HG02938 (cell line): ENCODE measurements at regions not wholly inside any gene's neighbourhood (a gene's known extent, or its start where the extent isn't known, plus 50 kb on each side); places are given as distances from the start of the nearest gene placed in this dataset.

Experiments
- ATAC-seq: cut with Tn5 transposase; IDR thresholded peaks from one replicate; pipeline ENCODE4 v1.9.1; 2021; ENCODE audit warnings: mild to moderate bottlenecking, moderate library complexity; ENCODE audit not compliant: unreplicated experiment

DNA sequence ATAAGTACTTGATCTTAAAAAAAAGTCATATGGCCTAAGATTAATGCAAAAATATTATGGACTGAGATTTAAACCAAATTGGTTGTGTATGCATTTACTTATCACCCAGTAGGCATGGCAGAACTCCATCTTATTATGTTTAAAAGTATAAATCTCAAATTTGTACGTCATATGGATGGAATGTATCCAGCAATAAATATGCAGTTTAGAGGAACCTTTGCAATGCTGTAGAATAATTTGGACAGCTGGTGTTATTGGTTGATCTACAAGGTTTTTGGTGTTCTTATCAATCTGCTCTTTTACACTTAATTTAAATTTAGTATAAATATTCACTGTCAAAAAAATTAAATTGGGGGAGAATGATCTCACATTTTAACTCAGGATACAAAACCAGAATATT, 640.2 kb downstream of the SATB2 start:
- no peak for ATAC-seq

DNA sequence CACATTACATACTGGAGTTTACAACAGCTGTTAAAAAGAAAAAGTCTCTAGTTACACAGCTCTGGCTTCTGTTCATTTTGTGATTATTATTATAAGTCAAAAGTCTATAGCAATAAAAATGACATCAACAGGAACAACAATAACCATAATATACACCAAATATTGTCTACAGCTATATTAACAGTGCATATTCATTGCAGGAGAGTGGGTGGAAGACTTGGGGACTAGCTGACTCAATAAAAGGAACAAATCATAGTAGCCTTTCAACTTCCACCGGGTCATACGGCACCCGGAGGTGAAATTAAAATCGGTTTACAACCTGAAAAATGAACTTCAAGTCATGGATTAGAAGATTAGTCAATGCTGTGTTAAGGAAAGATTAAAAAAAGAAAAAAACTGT, 642.1 kb downstream of the SATB2 start:
- ATAC-seq: no peak

DNA sequence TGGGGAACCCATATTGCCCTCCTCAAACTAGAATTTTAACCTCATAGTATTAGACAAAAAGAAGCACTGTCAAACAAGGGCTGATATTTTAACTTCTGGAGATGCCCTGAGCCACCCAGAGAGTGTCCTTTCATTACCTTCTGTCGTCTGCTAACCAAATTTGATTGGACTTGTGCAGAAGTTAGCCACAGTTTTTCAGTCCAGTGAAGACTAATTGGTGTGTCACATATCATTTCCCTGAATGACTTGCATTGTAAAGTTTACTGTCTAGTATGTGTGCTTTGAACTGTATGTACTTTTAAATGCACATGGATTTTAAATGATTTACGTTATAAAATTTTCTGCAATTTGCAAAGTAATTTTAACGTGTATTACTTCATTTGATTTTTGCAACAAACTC, 646.5 kb downstream of the SATB2 start:
- ATAC-seq: no peak

DNA sequence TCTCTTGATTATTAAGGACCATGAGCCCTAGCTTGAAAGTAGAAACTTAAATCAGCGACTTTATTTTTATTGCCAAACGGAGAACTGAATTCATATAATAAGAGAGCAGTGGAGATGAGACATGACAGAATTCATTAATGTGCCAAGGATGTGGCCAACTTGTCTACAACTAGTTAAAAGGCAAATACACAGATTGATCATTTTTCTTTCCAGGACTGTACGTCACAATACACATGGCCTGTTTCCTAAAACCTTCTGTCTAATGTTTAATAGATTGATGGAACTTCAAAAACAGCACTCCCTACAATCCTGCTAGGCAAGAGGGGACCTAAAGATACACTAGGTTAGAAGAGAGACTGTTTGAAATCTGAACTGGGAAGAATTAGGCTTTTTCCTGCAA, 647.8 kb downstream of the SATB2 start:
- ATAC-seq: no peak

DNA sequence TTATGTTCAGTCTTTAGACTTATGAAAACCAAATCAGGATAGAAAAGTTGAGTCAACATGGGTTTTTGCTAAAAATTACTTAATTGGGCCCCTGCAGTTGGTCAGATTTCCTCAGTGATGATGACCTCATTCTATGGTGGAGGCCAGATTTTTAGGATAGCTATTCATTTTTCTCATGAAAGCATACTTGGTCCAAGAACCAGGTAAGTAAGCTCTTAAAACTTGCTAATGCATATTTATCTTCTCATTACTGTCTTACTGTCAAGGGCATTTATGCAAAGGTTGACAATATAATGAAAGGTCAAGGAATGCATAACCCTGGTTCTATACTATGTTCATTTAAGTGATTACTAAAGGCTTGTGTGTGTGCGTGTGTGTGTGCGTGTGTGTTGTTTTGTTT, 650.6 kb downstream of the SATB2 start:
- ATAC-seq: no peak

DNA sequence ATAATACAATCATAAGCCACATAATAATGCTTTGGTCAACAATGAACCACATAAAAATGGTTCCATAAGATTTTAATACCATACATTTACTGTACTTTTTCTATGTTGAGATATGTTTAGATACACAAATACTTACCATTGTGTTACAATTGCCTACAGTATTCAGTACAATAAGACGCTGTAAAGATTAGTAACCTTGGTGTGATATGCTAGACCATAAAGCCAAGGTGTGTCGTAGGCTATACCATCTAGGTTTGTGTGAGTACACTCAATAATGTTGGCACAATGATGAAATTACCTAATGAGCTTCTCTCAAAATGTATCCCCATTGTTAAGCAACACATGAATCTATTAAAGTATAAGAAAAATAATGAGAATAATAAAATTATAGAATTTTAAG, 662.3 kb downstream of the SATB2 start:
- ATAC-seq: no peak

DNA sequence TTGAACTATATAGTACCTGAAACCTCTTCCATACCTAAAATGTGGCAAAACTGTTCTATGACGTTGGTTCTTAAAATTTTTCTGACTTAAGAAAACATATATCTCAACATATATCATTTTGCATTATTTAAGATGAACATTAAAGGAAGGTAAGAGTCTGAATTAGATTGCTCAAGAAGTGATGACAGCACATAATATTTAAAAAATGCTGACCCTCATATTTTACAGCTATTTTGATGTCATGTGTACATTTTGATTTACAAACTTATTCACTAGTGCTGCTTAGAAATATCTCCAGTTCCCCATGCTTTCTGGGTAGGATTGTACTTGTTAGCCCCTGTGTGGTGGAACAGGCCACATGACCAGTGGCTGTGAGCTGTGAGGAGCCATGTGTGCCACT, 666.1 kb downstream of the SATB2 start:
- no peak for ATAC-seq

DNA sequence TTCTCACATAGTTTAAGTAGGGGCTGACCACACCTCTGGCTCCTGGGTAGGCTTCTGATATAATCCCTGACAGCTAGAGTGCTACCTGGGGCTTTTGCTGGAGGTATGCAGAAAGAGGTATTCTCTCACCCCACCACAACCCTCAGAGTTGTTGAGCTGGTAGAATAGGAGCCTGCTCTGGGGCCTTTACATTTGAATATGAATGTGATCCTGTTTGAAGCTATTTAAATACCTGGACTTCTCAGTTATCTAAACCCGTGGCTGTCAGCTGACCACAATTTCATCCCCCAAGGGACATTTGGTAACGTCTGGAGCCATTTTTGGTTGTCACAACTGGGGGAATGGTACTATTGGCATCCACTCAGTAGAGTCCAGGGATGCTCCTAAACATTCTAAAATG, 669.1 kb downstream of the SATB2 start:
- ATAC-seq: no peak

DNA sequence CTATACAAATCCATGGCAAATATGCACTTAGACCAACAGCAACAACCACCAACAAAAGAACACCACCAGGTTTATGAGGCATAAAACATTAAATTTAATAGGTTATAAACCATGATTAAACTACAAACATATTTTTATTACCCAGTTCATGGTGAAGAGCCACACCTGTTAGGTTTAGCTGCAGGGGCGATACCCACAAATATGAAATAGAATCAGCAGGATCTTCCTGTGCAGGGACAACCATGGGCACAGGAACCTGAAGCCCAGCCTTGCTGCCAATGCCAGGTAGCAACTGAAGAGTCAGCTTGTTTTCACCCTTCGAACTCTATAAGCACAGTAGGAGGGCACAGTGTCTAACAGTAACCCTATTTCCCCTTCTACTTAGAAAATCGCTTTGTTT, 675.0 kb downstream of the SATB2 start:
- ATAC-seq: no peak

DNA sequence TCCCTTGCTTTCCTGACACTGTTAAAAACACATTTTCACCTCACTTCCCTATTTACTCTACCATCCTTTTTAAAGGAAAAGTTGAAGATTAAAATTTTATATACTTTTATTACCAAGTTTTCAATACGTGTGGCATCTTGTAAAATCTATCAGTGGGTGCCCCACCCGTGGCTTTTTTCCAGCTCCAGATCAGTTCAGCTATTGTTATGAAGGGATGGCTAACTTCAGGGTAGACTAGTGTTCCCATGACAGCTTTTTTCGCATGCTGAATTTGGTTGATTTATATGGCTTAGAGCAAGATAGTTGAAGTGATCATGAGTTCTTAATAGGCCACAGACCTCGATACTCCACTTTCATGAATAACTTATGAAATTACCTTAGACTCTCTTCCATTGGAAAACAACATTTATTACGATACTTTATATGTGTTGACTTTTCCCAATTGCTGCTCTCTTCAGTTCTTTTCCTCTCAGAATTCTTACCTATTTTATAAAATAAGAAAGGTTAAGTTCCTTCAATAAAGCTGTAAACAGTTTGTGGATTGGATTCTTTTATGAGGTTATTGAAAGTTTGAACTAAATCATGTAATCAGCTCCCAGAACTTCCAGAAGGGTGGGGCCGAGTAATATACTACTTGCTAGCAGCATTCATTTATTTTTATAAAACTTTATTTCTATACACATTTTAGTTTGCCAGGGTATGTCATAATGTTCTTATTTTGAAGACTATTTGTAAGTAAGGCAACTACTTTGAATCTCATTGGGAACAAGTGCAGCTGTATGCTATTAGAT, 680.9 kb downstream of the SATB2 start:
- ATAC-seq: no peak

DNA sequence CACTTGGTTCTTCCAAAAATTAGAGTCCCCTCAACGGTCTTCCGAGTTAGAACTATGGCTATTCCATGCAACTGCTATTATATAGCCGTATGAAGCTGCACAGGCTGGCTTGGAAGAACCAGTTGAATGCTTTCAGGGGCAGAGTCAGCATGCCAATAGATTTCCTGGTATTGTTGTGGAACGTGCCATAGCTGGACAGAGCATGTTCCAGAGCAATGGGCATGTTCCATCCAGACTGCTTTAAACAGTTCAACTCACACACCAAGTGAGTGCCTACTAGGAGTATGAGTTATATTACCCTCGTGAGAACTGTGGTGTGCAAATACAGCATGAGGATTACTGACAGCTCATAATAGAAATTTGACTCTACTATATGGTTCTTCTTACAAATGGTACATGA, 682.0 kb downstream of the SATB2 start:
- no peak for ATAC-seq

DNA sequence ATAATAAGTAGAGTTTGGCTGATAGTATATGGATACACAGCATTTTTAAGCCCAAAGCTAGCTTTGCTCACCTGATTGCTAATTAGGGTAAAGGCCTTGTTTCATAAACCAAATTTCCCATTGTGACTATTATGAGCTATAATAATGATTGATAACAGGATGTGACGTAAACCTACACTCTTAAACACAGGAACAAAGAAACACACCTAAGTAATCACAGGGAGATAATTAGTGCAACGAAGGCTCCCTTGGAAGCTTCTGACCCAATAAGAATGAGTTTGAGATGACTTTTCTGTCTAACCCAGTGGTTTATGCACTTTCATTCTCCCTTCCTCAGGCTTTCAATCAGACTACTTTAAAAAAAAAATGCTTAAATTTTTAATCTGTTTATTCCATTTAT, 683.2 kb downstream of the SATB2 start:
- no peak for ATAC-seq

DNA sequence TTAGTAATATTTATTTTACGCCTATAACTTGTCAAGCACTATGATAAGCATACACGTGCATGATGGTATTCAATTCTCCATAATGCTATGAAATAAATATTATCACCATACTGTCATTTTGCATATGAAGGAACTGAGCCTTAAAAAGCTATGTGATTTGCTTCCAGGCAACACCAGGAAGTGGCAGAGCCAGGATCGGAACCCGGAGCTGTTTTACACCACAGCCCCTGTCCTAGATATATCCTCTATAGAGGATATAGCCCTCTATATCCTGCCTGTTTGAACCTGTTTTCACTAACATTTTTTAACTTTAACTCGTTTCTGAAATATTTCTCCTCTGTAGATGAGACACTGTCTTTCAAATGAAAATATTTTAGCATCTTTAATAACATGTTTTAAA, 690.0 kb downstream of the SATB2 start:
- no peak for ATAC-seq

DNA sequence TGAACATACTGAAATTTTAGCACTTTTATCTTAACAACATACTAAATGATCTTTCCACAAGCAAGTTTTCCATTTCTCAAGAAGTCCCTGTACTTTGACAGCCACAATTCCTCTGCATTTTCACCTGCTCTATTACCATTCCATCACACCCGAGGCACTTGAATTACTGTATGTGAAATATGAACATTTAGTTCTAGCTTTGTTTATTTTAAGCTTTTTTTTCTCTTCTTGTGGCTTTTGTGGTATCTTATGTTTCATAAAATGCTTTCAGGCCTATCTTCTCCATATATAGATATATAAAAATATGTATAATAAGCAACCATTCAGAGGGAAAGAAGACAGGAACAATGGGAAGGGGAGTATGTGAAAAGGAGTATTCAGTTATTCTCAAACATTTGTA, 693.9 kb downstream of the SATB2 start:
- no peak for ATAC-seq

DNA sequence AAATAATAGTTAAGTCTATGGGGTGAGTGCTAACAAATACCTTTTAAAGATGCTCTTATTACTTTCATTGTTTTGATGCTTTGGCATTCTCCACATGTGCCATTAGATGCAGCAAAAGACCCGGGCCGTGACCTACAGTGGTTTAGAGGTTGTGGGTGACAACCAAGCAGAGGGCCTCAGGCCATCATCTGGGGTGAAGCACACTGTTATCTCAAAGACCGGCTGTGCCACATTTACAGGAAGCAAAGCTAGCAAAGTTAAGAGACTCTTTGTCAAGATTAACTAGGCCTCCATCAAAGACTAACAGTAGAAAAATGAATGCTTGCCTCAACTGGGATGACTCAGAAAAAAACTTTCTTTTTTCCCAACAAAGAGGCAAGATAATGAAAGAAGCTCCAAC, 695.3 kb downstream of the SATB2 start:
- ATAC-seq: no peak

DNA sequence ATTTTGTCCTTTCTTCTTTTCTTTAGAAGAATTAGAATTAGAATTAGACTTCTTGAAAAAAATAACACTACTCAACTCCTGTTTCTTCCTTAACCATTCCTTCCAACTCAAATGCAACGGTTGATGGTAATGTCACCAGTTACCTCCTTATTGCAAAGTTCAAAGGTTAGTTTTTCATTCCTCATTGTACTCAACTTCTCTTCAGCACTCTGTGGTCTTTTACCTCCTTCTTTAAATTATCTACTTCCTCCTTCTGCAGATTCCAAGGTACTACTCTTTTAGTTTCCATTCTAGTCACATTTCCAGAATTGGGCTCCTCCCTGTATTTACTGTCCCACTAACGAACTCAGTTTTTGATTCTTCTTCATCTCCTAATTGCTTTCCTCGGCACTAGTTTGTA, 700.7 kb downstream of the SATB2 start:
- ATAC-seq: no peak

DNA sequence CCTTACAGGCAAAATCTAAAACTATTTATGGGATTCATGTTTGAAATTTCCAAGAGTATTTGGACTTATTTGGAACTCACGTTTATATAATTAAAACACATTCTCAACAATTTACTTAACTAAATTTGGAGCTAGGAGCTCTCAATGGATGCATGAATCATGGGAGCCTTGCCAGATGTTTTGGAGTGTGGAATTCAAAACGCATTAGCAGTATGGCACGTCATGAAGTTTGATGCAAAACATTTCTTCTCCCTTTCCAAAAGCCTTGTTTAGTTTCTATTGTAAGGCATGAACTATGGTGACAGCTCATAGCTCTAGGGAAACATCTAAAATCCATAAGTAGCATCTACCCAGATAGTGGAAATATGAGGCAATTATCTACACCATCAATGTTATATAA, 701.6 kb downstream of the SATB2 start:
- no peak for ATAC-seq

DNA sequence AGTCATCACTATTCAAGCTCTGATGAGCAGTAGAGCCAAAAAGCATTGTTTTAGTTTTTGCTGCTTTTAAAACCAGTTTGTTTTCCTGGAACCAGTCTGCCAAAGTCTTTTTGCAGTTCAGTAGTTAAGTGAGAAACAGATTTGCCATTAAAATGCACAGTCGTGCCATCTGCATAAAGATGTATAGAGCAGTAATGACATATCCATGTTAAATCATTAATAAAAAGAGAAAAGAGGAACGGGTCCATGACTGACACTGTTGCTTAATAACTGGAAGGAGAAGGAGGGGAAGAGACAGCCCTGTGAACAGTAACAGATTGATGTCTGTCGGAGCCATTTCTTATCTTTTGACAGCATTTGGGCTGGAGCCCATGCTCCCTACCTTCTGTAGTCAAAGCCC, 704.6 kb downstream of the SATB2 start:
- no peak for ATAC-seq

DNA sequence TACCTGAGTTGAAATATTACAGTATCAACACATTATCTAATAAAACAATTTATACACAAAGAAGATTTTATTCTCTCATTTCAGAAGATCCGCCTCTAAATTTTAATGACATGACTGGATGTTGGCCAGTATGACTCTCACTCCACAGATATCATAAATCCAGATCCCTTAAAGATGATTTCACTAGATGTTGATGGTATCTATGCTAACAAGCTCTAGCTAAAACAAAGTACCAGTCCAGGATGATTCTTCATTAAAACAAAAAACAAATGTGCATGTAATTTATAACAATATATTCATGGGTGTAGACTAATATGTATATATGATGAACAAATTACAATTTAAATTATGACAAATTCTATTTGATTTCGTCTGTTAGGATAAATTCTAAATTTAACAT, 708.4 kb downstream of the SATB2 start:
- no peak for ATAC-seq

DNA sequence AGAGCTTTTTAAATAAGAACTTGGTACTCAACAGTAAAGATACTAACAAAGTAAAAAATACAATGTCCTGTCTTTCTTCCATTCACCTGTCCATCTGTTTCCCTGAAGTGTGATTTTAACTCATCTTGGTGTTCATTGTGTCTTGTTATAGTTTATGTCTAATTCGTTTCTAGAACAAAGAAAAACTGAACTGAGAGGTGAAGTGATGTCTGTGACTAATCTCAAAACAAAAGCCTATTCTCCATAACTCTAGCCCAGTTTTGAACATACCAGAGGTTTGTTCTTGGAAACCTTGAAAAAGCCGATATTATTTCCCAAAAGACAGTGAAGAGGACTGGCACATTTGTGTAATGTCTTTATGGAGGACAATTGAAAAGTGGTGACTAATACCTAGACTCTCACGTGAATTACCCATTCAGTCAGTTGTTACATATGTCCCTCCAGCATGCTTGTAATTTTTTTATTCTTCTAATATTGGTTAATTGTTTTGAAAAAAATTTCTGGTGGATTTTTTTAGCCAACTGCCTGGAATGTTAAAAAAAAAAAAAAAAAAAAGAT, 725.8 kb downstream of the SATB2 start:
- no peak for ATAC-seq

DNA sequence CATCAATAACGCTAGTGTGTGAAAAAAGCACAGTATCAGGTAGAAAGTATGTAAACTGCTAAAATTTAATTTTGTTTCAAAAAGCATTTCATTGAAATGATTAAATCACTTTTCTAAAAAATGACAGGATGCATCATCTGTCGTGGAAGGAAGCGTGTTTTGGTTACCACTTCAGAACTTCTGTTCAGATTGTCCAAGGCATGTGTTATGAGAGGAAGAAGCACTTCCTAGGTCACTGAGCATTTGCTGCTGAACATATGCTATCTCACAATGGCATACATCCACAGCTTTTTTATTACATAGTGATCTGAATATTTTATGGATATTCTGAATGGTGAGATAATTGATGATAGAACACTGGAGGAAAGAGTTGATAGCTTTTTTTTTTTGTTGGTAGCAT, 737.5 kb downstream of the SATB2 start:
- ATAC-seq: no peak

DNA sequence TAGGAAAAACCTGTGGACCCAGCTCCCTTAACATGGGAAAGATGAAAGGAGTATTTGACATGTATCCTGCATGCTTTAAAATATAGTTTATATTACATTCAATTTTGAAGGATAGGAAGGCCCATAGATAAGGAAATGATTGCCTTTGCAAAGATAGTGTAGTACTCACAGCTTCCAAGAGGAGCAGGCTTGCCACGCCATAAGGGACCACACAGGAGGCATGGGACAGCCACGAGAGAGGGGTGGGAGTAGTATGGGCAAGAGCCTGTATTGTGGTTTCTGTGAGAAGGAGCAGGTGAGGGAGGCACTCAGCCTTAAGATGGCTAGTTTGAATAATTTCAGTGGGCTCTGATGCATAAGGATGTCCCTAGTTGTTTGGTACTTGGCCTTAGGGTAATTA, 740.3 kb downstream of the SATB2 start:
- no peak for ATAC-seq

DNA sequence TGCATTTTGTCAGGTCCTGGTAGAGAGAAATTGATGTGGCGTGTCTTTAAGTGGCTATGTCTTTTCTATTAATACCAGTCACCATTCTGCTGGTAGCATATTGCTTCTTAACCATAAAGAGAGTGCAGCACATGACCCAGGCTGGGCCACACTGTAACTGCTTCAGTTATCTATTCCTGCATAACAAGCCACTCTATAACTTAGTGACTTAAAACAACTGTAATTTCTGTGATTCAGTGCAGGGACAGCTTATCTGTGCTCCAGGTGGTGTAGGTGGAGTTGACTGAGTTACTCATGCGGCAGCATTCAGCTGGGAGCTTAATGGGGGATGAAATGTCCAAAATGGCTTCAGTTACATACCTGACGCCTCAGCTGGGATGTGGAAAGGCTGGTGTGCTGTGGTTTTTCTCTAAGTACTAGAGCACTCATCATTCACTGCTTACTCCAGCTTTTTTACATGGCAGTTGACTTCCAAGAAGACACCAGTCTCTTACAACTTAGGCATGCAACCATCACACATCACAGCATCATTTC, 742.4 kb downstream of the SATB2 start:
- no peak for ATAC-seq
